GM19351 (cell line): ENCODE measurements at regions not wholly inside any gene's neighbourhood (a gene's known extent, or its start where the extent isn't known, plus 50 kb on each side); places are given as distances from the start of the nearest gene placed in this dataset.
A peak's percentile ranks its signal among the peaks of the same experiment; 100 is the strongest.

Experiments used
- ATAC-seq: cut with Tn5 transposase; IDR thresholded peaks from one replicate; pipeline ENCODE4 v1.9.1; 2021; ENCODE audit warnings: mild to moderate bottlenecking, moderate library complexity; ENCODE audit not compliant: unreplicated experiment

DNA sequence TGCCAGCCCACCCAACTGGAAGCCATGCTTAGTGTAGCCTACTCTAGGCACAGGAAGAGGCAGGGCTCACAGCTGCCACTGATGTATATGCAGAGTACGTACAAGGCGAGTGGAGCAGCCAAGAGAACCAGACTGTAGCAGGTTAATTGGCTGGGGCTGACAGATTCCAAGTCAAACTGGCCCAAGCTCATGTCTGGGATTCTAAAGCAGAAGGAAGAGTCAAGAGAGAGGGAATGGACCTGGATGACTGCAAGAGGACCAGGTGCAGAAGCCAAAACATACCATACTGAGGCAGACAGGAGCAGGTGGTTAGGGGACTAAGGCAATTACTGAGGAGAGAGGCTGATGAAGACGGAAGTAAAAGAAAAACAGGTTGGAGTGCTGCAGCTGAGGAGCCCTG lies 51.3 kb upstream of the LRRN2 start:
- ATAC-seq, result no peak

DNA sequence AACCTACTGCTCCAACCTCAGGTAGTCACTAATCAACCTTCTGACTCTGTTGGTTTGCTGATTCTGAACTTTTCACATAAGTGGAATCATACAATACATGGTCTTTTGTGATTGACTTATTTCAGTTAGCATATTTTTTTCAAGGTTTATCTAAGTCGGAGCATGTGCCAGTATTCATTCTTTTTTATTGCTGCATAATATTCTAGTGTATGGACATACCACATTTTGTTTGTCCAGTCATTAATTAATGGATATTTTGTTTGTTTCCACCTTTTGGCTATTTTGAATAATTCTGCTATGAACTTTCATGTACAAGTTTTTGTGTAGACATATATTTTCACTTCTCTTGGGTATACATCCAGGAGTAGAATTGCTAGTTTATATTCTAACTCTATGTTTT lies 53.0 kb upstream of the LRRN2 start:
- no peak for ATAC-seq

DNA sequence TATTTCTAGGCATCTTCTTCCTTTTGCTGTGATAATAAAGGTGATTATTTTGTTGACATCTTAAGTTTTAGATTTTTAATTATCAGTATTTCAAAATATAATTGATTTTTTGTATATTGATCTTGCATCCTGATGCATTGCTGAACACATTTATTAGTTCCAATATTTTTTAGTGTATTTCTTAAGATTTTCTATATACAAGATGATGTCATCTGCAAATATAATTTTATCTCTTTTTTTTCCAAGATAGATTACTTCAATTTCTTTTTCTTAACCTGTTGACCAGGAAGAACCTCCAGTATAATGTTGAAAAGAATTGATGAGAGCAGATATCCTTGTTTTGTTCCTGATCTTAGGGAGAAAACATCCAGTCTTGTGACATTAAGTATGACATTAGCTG lies 54.8 kb upstream of the LRRN2 start:
- ATAC-seq, result no peak

DNA sequence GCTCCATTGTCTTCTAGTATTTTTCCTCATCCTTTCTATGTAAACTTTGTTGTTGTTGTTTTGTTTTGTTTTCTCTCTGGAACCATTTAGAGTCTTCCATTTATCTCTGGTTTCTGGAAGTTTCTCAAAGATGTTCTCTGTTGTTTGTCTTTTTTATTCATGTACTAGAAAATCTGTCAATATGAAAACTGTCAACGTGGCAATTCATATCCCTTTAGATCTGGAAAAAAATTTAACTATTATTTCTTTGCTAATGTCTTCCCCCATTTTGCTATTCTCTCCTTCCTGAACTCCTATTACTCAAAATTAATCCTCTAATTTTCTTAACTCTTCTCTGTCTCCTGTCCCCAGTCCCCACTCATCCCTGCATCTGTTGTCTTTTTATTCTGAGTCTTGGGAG lies 55.9 kb upstream of the LRRN2 start:
- ATAC-seq, result no peak

DNA sequence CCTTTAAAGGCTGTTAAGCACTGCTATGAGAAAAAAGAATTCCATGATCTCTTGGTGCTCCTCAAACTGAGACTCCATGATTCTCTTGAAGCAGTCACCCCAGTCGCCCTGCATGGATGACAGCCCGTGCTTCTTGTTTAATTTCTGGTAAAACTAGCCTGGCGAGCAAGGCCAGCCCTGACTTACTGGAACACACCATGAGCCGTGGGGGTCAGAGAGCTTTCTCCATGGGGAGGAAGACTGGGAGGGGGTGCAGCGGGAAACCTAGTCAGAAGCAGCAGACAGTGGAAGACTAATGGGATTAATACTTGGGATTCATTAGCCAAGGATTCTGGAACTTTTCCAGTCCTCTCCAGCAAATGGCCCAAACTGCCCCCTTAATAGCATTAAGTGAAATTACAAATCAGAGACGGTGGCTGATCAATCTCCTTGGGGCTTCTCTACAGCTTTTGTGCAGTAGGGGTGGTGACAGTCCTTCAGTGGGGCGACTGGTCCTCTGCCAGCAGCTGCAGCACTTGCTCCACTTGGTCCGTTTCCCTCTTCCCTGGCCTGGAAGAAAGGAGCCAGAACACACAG lies 57.2 kb upstream of the LRRN2 start:
- ATAC-seq, result no peak

DNA sequence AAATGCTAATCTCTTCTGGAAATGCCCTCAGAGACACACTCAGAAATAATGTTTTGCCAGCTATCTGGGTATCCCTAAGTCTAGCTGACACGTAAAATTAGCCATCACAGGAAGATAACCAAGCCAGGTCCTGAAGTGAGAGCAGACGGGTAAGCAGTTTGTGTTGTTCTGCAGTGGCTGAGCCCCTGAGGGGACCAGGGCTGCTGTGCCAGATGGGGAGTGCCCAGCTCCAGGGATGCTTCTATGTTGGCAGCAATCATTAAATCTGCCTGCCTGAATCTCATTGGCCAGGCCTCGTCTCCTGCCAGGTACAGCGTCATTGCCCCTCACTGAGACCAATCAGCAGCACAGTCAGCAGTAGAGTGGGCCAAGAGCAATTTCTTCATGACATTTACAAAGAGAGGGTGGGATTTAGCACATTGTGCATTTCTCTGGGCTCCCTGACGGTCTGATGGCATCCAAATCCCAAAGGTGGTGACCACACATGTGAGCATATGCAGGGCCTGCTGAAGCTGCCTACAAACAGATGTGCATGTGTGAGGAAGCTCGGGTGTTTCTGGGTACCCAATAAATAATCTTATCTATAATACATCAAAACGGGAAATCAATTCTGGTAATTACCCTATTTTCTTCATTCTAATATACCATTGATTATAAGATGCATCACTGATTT lies 58.7 kb upstream of the LRRN2 start:
- ATAC-seq, result no peak

DNA sequence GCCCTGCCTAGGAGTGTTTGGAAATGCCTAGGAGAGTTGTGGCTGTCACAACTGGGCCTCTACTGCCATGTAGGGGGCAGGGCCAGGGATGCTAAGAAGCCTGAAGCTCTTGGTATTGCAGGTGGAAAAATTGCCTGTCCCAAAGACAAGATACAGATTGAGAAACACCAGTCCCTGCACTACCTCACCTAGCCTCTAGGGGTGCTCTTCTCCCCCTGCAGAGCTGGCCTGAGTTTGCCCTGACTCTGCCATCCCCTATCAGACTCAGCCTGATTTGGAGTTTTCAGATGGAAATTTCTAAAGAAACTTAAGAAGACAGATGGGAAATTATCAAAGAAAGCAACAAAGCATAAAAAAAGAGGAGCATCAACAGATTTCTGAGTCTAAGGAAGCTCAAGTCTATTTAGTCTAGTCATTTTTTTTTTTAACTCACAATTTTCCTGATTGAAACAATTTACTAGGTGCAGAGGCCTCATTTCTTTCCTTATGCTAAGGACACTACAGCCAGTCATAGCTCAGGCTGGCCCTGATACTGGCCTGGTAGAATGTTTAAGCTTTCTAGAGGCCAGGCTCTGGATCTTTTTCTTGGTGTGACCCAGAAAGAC lies 61.4 kb upstream of the LRRN2 start:
- no peak for ATAC-seq

DNA sequence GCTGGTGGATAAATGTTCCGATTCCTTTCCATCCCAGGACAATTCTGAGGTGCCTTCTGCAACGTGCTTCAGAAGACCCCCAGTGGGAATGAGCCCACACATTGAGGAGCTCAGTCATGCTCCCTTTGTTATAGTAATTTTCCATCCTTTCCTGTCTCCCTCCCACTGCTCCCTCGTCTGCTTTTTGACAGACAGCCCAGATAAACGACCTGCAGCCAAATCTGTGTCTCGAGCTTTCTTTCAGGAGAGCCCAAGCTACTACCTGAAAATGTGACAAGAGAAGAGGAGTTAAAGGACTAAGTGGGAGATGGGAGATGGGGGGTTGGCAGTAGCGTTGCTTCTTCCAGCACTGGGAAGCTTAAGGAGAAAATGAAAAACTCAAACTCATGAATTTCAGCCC lies 65.9 kb upstream of the LRRN2 start:
- no peak for ATAC-seq

DNA sequence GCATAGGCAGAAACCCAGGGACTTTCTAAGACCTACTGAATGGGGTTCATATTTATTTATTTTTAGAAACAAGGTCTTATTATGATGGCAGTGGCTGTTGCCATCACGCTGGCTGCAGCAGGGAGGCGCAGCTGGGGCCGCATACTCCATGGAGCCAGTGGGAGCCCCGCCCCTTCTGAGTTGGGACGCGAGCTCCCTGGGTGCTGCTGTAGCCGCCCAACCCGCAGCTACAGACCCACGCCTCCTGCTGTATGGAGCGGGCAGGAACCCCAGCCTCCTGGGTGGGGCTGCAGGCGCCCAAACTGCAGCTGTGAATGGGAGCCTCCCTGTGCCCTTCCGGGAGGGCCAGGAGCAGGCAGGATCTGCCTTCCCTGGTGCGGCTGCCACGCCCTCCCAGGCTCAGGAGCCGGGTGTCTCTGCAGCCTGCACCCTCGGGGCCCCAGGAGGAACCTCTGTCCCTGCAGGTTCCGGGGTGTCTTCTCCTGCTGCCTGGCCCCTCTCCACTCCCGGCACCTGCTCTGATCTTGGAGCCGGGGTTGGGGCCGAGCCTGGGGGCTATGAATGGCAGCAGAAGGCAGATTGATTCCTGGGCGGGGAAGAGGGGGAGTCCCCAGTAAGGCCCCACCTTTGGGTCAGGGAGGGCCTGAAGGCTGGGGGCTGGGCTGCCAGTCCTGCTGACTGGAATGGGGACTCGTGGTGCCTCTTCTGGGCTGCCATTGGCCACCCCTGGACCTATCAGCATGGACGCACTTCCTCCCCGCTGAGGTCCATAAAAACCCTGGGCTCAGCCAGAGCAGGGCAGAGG lies 66.5 kb upstream of the LRRN2 start:
- ATAC-seq, result no peak

DNA sequence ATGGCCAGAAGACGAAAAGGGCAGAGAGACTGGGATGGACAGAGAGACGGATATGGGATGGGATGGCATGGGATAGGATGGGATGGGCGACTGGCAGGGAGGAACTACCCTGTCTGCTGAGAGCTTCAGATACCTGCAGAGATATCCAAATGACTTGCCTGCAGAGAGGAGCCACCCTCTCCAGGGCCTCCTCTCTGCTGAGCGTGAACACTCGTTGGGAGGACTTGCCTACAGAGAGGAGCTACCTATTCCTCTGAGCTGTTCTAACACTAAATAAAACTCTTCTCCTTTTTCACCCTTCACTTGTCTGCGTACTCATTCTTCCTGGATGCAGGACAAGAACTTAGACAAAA lies 67.1 kb upstream of the LRRN2 start:
- no peak for ATAC-seq

DNA sequence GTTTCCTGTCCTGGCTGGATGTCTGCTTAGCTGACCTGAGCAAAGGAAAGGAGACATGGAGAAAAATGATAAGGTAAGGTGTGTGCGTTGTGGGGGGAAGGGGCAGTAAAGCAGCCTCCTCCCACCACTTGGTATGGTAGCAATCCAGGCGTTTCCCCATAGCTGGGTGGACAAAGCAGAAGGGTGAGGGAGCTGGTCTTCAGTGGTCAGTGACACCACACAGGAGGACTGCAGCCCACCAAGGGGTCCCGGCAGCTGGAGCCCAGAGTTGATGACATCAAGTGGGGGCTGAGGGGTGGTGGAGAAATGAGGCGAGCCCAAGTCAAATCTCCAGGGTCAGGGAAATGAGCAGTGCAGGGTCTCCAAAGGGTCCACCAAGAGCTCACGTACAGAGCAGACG lies 69.3 kb upstream of the LRRN2 start:
- ATAC-seq, result no peak

DNA sequence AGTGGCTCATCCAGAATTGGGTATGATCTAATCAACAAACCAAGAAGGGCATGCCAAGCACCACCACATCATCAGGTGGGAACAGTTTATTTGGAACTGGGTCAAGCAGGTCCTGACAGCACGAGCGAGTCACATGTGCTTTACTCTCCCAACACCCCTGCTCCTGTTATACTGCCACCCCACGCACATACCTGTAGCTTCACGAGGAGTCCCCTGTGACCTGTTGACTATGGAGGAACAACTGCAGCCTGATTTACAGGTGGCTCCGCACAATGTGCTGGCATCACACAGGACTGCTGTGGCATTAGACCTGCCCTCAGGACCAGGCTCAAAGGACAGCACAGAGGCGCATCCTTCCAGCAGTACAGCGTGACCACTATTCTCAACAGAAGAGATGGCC lies 70.8 kb upstream of the LRRN2 start:
- no peak for ATAC-seq

DNA sequence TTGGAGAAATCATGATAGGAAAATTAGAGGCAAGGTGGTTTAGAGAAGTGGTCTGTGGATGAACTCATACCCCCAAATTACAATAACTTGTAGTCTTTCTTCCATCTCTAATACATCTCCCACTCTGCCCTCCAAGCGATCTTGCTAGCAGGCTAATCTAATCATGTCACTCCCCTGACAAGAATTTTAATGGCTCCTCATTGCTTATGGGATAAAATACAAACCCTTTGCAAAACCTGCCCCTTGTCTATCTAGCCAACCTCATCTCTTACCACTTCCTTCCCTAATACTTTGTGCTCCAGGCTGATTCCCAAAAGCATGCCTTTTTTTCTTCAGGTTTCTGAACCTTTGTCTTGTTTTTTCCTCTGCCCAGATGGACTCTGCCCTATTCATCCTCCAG lies 71.3 kb upstream of the LRRN2 start:
- no peak for ATAC-seq

DNA sequence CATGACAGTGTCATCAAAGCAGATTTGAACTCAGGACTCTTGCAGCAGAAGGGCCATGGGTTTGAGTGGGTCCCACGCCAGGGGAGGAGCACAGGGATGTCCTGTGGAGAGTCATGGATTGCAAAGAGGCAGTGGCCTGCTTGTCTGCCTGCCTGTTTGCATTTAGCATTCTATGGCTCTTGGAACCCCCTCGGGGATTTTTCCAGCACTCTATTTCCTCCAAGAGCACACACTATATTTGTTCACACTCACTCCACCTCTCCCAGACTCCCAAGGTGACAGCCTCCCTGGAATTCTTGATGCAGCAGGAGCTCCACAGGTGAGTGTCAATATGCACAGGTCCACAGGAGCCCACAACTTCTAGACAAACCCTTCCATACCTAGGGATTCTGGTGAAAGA lies 73.1 kb upstream of the LRRN2 start:
- no peak for ATAC-seq

DNA sequence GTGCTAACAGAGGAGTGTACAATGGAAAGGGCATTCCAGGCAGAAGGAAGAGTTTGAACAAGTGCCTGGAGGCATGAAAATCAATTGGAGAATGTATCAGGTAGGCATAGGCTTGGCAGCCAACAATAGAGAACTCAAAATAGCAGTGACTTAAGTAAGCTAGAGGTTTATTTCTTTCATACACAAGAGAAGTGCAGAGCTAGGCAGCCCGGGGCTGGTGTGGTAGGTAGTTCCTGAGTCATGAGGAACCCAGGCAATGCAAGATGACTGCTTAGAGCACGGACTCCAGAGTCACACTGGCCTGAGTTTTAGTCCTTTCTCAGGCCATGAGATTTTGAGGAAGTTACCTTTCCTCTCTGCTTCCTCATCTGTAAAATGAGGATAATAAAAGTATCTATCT lies 74.8 kb upstream of the LRRN2 start:
- no peak for ATAC-seq

DNA sequence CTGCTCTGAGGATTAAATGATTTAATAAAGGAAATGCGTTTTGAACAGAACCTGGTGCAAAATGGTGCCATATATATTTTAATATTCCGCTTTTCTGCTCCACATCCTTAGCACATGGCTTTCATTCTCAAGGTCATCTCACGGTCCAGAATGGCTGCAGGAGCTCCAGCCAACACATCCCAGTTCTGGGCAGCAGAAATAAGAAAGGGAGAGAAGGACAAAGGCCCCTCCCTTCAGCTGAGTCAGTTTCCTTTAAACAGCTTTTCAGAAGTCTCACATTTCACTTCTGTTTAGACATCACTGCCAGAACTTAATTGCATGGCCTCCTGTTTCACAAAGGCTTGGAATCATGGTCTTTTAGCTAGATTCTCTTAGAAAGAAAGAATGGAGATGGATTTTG lies 75.2 kb upstream of the LRRN2 start:
- no peak for ATAC-seq

DNA sequence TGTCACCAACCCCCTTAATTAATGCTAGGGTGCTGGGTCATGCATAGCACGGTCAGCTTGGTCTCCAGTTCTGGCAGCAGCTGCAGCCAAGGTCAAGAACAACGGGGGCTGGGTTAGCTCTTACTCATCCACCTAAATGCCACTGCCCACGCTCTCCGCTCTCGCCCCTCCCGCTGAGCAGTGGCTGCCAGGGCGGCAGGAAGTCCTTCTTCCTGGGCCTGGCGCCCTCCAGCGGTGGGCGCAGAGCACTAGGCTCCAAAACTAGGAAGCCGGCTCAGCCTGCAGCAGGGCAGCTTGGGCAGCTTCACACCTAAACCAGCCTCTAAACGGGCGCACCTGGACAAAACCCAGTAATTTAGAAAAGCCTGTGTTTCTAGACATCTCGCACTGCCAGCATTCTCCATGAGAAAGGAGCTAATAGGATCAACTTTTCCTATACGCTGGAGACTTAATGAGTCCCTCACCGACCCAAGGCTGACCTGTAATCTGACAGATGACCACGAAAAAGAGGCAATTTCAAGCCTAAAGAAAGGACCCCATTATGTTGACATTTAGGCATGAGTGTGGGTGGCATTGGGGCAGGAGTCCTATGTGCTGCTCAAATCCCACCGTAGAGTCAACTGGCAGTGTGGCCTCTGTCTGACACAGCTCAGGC lies 78.4 kb upstream of the LRRN2 start:
- peak; percentile 79 for ATAC-seq

DNA sequence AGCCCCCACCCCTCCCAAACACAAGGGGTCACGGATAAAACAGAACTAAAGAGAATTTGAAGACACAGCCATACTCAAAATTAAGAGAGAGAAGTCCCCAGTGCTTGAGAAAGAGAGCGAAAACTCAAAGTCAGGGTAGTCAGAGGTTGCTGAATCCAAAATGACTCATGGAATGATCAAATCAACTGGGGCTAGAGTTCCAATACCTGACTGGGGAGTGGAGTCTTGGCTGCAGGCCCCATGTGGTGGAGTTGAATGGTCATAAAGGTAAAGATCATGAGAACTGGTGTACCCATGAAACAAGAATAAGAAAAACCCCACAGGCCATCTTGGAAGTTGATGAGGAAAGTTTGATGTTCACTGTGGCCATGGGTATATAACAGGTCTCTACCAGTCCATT lies 84.5 kb upstream of the LRRN2 start:
- ATAC-seq, result no peak

DNA sequence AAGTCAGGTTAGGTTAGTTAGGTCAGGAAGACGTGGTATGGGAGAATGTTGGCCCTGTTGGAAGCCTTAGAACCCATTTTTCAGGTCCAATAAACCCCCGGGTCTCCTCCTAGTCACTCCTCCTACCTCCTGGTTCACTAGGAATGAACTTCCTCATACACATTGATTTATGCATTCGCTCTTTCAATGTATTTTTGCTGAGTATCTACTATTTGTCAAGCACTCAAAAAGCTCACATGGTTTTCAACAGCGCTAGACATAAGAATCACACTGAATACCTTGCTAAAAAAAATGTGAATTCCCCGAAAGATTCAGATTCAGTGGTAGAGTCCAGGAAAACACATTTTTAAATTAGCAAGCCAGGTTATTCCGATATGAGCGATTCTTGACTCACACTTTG lies 85.8 kb upstream of the LRRN2 start:
- no peak for ATAC-seq

DNA sequence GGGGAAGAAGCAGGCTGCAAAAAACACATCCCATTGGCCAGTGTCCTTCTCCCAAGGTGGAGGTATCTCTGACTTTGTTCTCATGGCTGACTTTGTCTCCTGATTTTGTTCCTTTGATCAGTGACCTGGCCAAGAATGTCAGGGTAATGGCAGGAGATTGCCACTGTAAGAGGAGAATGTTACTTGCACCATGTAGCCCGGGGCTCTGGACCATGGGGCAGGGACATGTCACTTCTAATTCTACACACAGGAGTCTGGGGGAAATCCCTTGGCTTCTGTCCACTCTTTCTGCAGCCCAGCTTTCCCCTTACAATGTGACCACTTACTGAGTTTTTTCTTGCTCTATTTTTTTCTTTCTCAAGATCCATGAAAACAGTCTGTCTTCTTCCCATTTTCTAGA lies 87.7 kb upstream of the LRRN2 start:
- no peak for ATAC-seq

DNA sequence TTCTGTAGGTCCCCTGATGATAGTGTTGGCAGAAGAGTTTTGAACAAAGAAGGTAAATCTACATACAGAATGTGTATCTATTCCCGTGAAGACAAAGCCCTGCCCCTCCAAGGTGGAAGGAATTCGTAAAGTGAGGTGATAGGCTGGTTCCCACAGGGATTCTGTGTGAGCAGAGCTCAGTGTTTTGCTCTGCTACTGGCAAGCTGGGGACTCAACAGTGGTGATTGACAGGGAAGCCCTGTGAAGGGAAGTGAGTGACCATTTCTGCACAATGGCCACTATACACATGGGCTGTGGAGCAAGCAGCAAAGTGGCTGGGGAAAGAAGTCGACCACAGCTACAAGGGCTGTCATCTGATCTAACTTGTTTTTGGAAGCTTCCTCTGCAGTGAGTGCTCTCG lies 90.0 kb upstream of the LRRN2 start:
- no peak for ATAC-seq

DNA sequence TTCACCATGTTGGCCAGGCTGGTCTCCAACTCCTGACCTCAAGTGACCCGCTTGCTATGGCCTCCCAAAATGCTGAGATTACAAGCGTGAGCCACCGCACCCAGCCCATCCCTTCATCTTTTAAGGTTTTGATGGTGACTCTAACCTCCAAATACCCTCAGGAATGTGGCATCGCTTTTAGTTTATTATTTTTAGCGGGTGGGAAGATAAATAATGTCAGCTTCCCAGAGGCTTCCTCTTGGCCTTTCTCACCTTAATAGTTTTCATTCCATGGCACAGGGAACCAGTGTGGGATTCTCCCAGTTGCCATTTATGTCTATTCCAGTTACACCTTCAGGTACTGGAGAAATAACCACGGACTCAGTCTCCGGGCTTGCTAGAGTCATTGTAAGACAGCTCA lies 92.1 kb upstream of the LRRN2 start:
- no peak for ATAC-seq
